T-helper 1 cell treated with Interleukin-12 subunit alpha and Interleukin-12 subunit beta and Interleukin-4 antibody, amounts not matched to agents 30 ng/mL and 1 ng/mL, for 36 hours (primary cell): ENCODE measurements at regions not wholly inside any gene's neighbourhood (a gene's known extent, or its start where the extent isn't known, plus 50 kb on each side); places are given as distances from the start of the nearest gene placed in this dataset.

ENCODE experiments used
- intact Hi-C: fragments of 100-400 bp; cut with micrococcal nuclease; formaldehyde crosslinking; loops from one replicate; pipeline ENCODE4 v1.15.1; 2024

- intact Hi-C loops, result no loop called here
These were observed 465.1 kb downstream of the PDHA2 start for GRCh38 chr4:96305030-96305429.

- intact Hi-C loops, result no loop called here
These were observed 472.3 kb downstream of the PDHA2 start for GRCh38 chr4:96312046-96312685.

- intact Hi-C loops, result no loop called here
These were observed 475.9 kb downstream of the PDHA2 start for GRCh38 chr4:96315815-96316214.

- intact Hi-C loops, result no loop called here
These were observed 476.9 kb downstream of the PDHA2 start for GRCh38 chr4:96316776-96317175.

GRCh38 chr4:96317891-96318290, 478.0 kb downstream of the PDHA2 start:
- intact Hi-C loops, result no loop called here

GRCh38 chr4:96326846-96327245, 487.0 kb downstream of the PDHA2 start:
- intact Hi-C loops, result no loop called here

- intact Hi-C loops, result no loop called here
These were observed 502.3 kb downstream of the PDHA2 start for GRCh38 chr4:96342196-96342595.

GRCh38 chr4:96342790-96343455, 503.0 kb downstream of the PDHA2 start:
- intact Hi-C loops, result no loop called here

- intact Hi-C loops, result no loop called here
These were observed 503.9 kb downstream of the PDHA2 start for GRCh38 chr4:96343836-96344235.

GRCh38 chr4:96347582-96347981, 507.7 kb downstream of the PDHA2 start:
- intact Hi-C loops, result no loop called here

- intact Hi-C loops, result loop anchor here (2.0 kb wide), 1 partner anchor 1195 kb away; no protein-coding TSS in a partner anchor
These were observed 512.2 kb downstream of the PDHA2 start for GRCh38 chr4:96352051-96352517.

- intact Hi-C loops, result no loop called here
These were observed 514.3 kb downstream of the PDHA2 start for GRCh38 chr4:96354036-96354712.

GRCh38 chr4:96355414-96355813, 515.5 kb downstream of the PDHA2 start:
- intact Hi-C loops, result no loop called here

GRCh38 chr4:96356591-96357370, 516.9 kb downstream of the PDHA2 start:
- intact Hi-C loops, result no loop called here

- intact Hi-C loops, result no loop called here
These were observed 526.7 kb downstream of the PDHA2 start for GRCh38 chr4:96366632-96367031.

- intact Hi-C loops, result no loop called here
These were observed 535.5 kb downstream of the PDHA2 start for GRCh38 chr4:96375367-96375766.

- intact Hi-C loops, result no loop called here
These were observed 539.6 kb downstream of the PDHA2 start for GRCh38 chr4:96379524-96379923.

GRCh38 chr4:96380106-96380505, 540.2 kb downstream of the PDHA2 start:
- intact Hi-C loops, result no loop called here

- intact Hi-C loops, result no loop called here
These were observed 543.5 kb downstream of the PDHA2 start for GRCh38 chr4:96383349-96383748.

GRCh38 chr4:96389770-96390169, 549.9 kb downstream of the PDHA2 start:
- intact Hi-C loops, result no loop called here

- intact Hi-C loops, result no loop called here
These were observed 550.5 kb downstream of the PDHA2 start for GRCh38 chr4:96390404-96390803.

GRCh38 chr4:96395747-96396146, 555.9 kb downstream of the PDHA2 start:
- intact Hi-C loops, result no loop called here
